Pancreas (tissue), 10 donors: ENCODE measurements at regions not wholly inside any gene's neighbourhood (a gene's known extent, or its start where the extent isn't known, plus 50 kb on each side); places are given as distances from the start of the nearest gene placed in this dataset.

Experiments used
- ATAC-seq, 4 donors: fragments of 200-7000 bp; cut with Tn5 transposase; one replicate each; pipeline versions ENCODE4 v1.8.0 to v1.9.1; 2020; ENCODE audit warnings: mild to moderate bottlenecking in 4 of 4, moderate library complexity in 4 of 4
- DNase-seq, 6 donors: peaks; one replicate each; pipeline ENCODE4 v3.0.0-alpha.2; 2020
- FAIRE-seq: peaks from 2 replicates; lab custom pipeline; 2012; peaks lifted over from hg19 to GRCh38; lab: Jason Lieb, UNC
- H3K27ac ChIP-seq, 4 donors: fragments of 200-600 bp; sonication (generic); 1 replicate in 3 of 4; 2 replicates in 1 of 4; pipeline versions ENCODE4 v1.5.0 to v1.8.0; 2020
- H3K27me3 ChIP-seq, 4 donors: fragments of 200-600 bp; one replicate each; pipeline ENCODE4 v1.8.0; 2021
- H3K36me3 ChIP-seq, 3 donors: fragments of 200-600 bp; sonication (generic) in 1 of 3; one replicate each; pipeline versions ENCODE4 v1.5.0 to v1.8.0; 2020 to 2021
- H3K4me1 ChIP-seq, 3 donors: fragments of 200-600 bp; one replicate each; pipeline ENCODE4 v1.8.0; 2021
- H3K4me3 ChIP-seq, 4 donors: fragments of 200-600 bp; sonication (generic) in 2 of 4; one replicate each; pipeline versions ENCODE4 v1.5.0 to v1.8.0; 2020 to 2021
- H3K9me3 ChIP-seq, 4 donors: fragments of 200-600 bp; one replicate each; pipeline ENCODE4 v1.8.0; 2021
- WGBS, 2 donors: extraction: QIAGEN DNeasy Blood & Tissue Kit; methylation state at CpG; one replicate each; pipeline ENCODE4 v1.1.7; 2013; 5-methylcytosine and 5-hydroxymethylcytosine counted together
- intact Hi-C, 3 donors: fragments of 100-400 bp; cut with DNase I; formaldehyde crosslinking; loops; one replicate each; pipeline versions ENCODE4 v1.11.1 to v1.14.2; 2022
- TF ChIP-seq, protein P1 (sequence below), 4 donors: fragments of 200-600 bp; sonication (generic) in 3 of 4; IDR thresholded peaks; one replicate each; pipeline versions ENCODE4 v1.5.0 to v1.8.0; 2021; ENCODE audit warnings: antibody characterized with exemption in 4 of 4
- donor health status: healthy with polysubstance abuse.
- donor health status: DM: no; HTN: no; CAD: no; lungs with moderate emphysema.
- donor health status: DM: no; HTN: no; CAD: no.
- donor health status: control.
- donor health status: control.
- donor health status: Bipolar disorder and iron deficiency.
- donor health status: DM: yes; HTN: yes; CAD: no.
- donor health status: DM: no; HTN: no; CAD: no.
- donor health status: DM: no; HTN: no; CAD: no.
- donor health status: DM: yes; HTN: yes; CAD: no.

DNA sequence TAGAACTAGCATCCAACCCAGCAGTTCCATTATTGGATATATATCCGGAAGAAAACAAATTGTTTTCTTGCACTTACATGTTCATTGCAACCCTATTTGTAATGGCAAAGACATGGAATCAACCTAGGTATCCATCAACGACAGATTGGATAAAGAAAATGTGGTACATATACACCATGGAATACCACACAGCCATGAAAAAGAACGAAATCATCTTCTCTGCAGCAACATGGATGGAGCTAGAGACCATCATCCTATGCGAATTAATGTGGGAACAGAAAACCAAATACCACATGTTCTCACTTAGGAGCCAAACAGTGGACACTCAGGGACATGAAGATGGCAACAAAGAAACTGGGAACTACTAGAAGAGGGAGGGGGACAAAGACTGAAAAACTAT is 352.7 kb downstream of the CDH2 start:
- no peaks in the 10 kb centered on the region for H3K4me1 ChIP-seq
- WGBS, 2 donors, result 56 to 68% methylated on average over 4 of the region's 4 CpGs
- H3K4me3 ChIP-seq, result no peak overlapping the region
- no peaks in the 10 kb centered on the region for H3K36me3 ChIP-seq
- no peaks in the 10 kb centered on the region for H3K9me3 ChIP-seq
- ATAC-seq, result no peak
- intact Hi-C loops, result no loop called here
- TF ChIP-seq, protein P1, sequence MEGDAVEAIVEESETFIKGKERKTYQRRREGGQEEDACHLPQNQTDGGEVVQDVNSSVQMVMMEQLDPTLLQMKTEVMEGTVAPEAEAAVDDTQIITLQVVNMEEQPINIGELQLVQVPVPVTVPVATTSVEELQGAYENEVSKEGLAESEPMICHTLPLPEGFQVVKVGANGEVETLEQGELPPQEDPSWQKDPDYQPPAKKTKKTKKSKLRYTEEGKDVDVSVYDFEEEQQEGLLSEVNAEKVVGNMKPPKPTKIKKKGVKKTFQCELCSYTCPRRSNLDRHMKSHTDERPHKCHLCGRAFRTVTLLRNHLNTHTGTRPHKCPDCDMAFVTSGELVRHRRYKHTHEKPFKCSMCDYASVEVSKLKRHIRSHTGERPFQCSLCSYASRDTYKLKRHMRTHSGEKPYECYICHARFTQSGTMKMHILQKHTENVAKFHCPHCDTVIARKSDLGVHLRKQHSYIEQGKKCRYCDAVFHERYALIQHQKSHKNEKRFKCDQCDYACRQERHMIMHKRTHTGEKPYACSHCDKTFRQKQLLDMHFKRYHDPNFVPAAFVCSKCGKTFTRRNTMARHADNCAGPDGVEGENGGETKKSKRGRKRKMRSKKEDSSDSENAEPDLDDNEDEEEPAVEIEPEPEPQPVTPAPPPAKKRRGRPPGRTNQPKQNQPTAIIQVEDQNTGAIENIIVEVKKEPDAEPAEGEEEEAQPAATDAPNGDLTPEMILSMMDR (IDR thresholded peaks at IDR 0.05), result no peak
- no peak for FAIRE-seq
- no peak overlapping the region for H3K27ac ChIP-seq
- H3K27me3 ChIP-seq, result no peaks in the 10 kb centered on the region
- DNase-seq, result no peak

DNA sequence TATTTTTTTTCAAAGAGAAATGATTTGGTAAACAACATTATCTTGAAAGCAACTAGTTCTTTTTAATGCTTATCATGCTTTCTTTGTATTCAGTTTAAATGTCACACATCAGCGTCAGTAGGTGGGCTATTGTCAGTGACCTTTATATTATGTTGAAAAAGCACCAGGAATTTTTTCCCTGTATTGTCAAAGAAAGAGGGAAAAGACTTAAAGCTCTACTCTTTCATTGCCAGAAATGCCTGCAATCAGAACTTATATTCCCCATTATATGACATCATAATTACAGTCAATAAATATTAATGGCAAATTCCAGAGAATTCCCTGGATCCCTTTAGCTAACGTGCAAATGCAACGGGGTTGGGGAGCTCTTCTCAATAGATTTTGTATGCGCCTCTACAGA is 353.9 kb downstream of the CDH2 start:
- no peak for ATAC-seq
- no peak overlapping the region for H3K27ac ChIP-seq
- WGBS, 2 donors, result 44 to 52% methylated on average over 4 of the region's 4 CpGs
- FAIRE-seq, result no peak
- H3K9me3 ChIP-seq, result no peaks in the 10 kb centered on the region
- no peaks in the 10 kb centered on the region for H3K4me1 ChIP-seq
- TF ChIP-seq, protein P1 (IDR thresholded peaks at IDR 0.05), result no peak
- DNase-seq, result no peak
- H3K4me3 ChIP-seq, result no peak overlapping the region
- intact Hi-C loops, result no loop called here
- H3K27me3 ChIP-seq, result no peaks in the 10 kb centered on the region
- H3K36me3 ChIP-seq, result no peaks in the 10 kb centered on the region

DNA sequence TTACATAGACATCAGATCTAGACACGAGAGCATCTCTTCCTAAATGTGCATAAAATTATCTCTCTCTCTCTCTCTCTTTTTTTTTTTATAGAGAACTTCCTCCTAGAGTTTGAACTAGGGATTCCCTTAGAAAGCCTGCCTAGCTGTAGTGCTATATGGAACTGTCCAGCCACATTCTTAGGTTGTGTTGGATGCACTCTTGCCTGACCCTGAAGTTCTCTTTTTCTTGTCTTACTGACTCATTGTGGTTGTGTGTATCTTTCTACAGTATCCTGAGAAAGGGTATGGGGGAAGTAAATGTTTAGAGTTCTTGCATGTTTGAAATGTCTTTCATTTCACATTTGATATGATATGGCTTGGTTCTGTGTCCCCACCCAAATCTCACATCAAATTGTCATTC is 368.2 kb downstream of the CDH2 start:
- ATAC-seq, result no peak
- H3K4me3 ChIP-seq, result no peak overlapping the region
- intact Hi-C loops, result no loop called here
- H3K4me1 ChIP-seq, result no peaks in the 10 kb centered on the region
- TF ChIP-seq, protein P1 (IDR thresholded peaks at IDR 0.05), result no peak
- no peak overlapping the region for H3K27ac ChIP-seq
- WGBS, 2 donors, result 36 to 40% methylated on average over 1 of the region's 1 CpG
- H3K27me3 ChIP-seq, result peaks cover 0 to 7% (median 0%) of the 10 kb centered on the region in 4 donors
- no peaks in the 10 kb centered on the region for H3K36me3 ChIP-seq
- no peak for FAIRE-seq
- DNase-seq, result no peak
- H3K9me3 ChIP-seq, result no peaks in the 10 kb centered on the region

DNA sequence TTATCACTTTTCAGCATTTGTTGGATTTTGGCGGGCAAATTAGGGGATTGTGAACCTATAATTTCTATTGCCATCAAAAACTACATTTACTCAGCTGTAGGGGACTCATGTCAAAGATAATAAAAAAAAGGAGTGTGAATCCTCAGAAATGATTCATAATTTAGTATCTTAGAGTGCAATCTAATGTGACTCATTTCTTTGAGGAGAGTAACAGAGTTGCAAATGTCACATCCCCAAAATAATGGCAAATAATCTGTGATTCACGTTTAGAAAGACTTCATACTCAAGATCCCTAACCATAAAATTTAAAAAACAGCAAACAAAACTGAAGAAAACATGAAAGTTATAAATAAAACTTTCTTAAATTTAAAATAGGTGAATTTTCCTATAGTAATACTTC is 373.0 kb downstream of the CDH2 start:
- TF ChIP-seq, protein P1 (IDR thresholded peaks at IDR 0.05), result no peak
- Histone ChIP-seq H3K9me3 (no peaks in the 10 kb centered on the region), H3K36me3 (no peaks in the 10 kb centered on the region), H3K4me3 (no peak overlapping the region), H3K4me1 (no peaks in the 10 kb centered on the region), H3K27ac (no peak overlapping the region), H3K27me3 (peaks cover 0 to 7% (median 0%) of the 10 kb centered on the region in 4 donors)
- FAIRE-seq, result no peak
- no peak for DNase-seq
- intact Hi-C loops, result no loop called here
- ATAC-seq, result no peak
- WGBS, 2 donors, result 45 to 51% methylated on average over 2 of the region's 2 CpGs

DNA sequence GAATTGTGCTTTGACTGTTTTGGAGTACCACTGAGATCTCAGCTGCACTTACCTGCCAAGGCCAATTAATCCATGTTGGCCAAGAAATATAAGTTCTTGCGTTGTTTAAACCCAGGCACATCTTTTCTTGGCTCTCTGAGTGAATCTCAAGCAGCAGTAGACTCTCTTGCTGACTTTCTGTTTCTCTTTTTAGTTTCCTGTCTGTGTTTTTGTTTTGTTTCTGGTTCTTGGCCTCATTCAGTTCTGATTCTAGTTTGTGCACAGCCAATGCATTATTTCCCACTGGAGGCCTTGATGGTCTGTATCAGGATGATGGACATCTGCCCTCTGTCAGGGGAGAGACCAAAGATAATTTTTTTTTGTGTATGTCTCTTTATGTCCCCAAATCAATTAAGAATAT is 379.4 kb downstream of the CDH2 start:
- Histone ChIP-seq H3K27me3 (no peaks in the 10 kb centered on the region), H3K4me3 (no peak overlapping the region), H3K27ac (no peak overlapping the region), H3K9me3 (no peaks in the 10 kb centered on the region), H3K36me3 (no peaks in the 10 kb centered on the region), H3K4me1 (peaks cover 0 to 11% (median 5%) of the 10 kb centered on the region in 3 donors)
- 75 to 92% methylated on average over 1 of the region's 1 CpG for WGBS, 2 donors
- intact Hi-C loops, result no loop called here
- ATAC-seq (no peak), FAIRE-seq (no peak), DNase-seq (no peak)
- TF ChIP-seq, protein P1 (IDR thresholded peaks at IDR 0.05), result no peak
